ENCODE measurements at regions not wholly inside any gene's neighbourhood (a gene's known extent, or its start where the extent isn't known, plus 50 kb on each side); places are given as distances from the start of the nearest gene placed in this dataset.

- no peak for DNase-seq (ENCODE audit: low read depth)
- no peak for TF ChIP-seq CTCF (conservative IDR thresholded peaks at IDR 0.05; ENCODE audit: control insufficient read depth, insufficient read depth, low read depth, low read length)
- H3K4me3 ChIP-seq (ENCODE audit: control insufficient read depth, low read depth, low read length), result no peak overlapping the region
Measured at GRCh38 chr2:8046849-8047248, 635.0 kb upstream of the ID2 start.

DNA sequence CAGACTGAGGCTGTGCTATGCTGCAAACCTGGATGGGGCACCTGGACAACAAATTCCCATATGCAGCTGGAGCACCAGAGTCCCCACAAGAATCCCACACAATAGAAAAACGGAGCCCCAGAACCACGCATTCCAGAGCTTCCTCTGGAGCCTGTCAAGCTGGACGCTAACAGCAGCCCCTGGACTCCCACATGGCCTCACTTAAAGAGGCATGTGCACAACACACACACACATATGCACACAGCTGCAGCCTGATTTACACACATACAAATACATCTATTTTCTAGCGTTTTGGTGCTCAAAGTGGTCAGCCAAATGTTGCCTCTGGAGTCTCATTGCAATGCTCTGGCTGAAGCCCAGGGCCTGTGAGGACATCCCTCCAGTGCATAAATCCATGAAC, 632.7 kb upstream of the ID2 start:
- no peak for DNase-seq (ENCODE audit: low read depth)
- no peak for TF ChIP-seq CTCF (conservative IDR thresholded peaks at IDR 0.05; ENCODE audit: control insufficient read depth, insufficient read depth, low read depth, low read length)
- H3K4me3 ChIP-seq (ENCODE audit: control insufficient read depth, low read depth, low read length), result no peak overlapping the region

GRCh38 chr2:8049851-8050571, 631.8 kb upstream of the ID2 start:
- no peak for TF ChIP-seq CTCF (conservative IDR thresholded peaks at IDR 0.05; ENCODE audit: control insufficient read depth, insufficient read depth, low read depth, low read length)
- no peak overlapping the region for H3K4me3 ChIP-seq (ENCODE audit: control insufficient read depth, low read depth, low read length)
- no peak for DNase-seq (ENCODE audit: low read depth)

DNA sequence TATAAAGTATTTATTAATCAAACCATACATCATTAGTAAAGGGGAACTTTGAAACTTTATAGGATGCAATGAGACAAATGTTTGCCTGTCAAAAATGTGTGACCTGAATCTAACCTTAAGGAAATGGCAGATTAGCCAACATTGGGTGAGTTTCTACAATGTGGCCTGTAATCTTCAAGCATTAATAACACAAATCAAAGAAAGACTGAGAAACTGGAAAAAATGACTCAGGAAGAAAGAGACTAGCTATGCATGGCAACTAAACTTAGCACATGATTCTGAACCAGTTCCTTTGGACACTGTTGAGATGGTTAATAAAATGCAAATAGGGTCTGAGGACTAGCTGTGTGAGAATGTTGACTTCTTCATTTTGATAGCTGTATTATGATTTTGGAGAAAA, 628.6 kb upstream of the ID2 start:
- TF ChIP-seq CTCF (conservative IDR thresholded peaks at IDR 0.05; ENCODE audit: control insufficient read depth, insufficient read depth, low read depth, low read length), result no peak
- peak; percentile 10 for DNase-seq (ENCODE audit: low read depth)
- no peak overlapping the region for H3K4me3 ChIP-seq (ENCODE audit: control insufficient read depth, low read depth, low read length)

- TF ChIP-seq CTCF (conservative IDR thresholded peaks at IDR 0.05; ENCODE audit: control insufficient read depth, insufficient read depth, low read depth, low read length), result no peak
- H3K4me3 ChIP-seq (ENCODE audit: control insufficient read depth, low read depth, low read length), result no peak overlapping the region
- DNase-seq (ENCODE audit: low read depth), result no peak
Measured at GRCh38 chr2:8054070-8054469, 627.8 kb upstream of the ID2 start.

GRCh38 chr2:8058652-8059051, 623.2 kb upstream of the ID2 start:
- no peak for DNase-seq (ENCODE audit: low read depth)
- TF ChIP-seq CTCF (conservative IDR thresholded peaks at IDR 0.05; ENCODE audit: control insufficient read depth, insufficient read depth, low read depth, low read length), result no peak
- H3K4me3 ChIP-seq (ENCODE audit: control insufficient read depth, low read depth, low read length), result no peak overlapping the region

- DNase-seq (ENCODE audit: low read depth), result no peak
- no peak for TF ChIP-seq CTCF (conservative IDR thresholded peaks at IDR 0.05; ENCODE audit: control insufficient read depth, insufficient read depth, low read depth, low read length)
Measured at GRCh38 chr2:8059255-8059654, 622.6 kb upstream of the ID2 start.

More at GRCh38 chr2:8059255-8059654, 622.6 kb upstream of the ID2 start:
- no peak overlapping the region for H3K4me3 ChIP-seq (ENCODE audit: control insufficient read depth, low read depth, low read length)

Data from fibroblast of mammary gland (primary cell).